HCT116 (cell line): ENCODE measurements at regions not wholly inside any gene's neighbourhood (a gene's known extent, or its start where the extent isn't known, plus 50 kb on each side); places are given as distances from the start of the nearest gene placed in this dataset.

Experiments
- ATAC-seq: fragments of 200-7000 bp; cut with Tn5 transposase; 2 replicates; pipeline ENCODE4 v1.9.1; 2020; ENCODE audit warnings: mild to moderate bottlenecking, moderate library complexity
- BruUV-seq: library from RNA; stranded (reverse); fragments of 400-500 nt; replicated peaks from 2 replicates; lab custom pipeline; 2021; lab: Mats Ljungman, UMichigan
- CTCF ChIA-PET: fragments of 300-600 bp; sonication (Branson Sonifier 250); formaldehyde crosslinking; loops from one replicate; lab custom pipeline; 2021; ENCODE audit warnings: antibody characterized with exemption; lab: Charles Lee
- POLR2A ChIA-PET: fragments of 300-600, 350-600 bp; sonication (Branson Sonifier 250); formaldehyde crosslinking; loops from one replicate; lab custom pipeline; 2021; ENCODE audit warnings: antibody characterized with exemption; lab: Charles Lee
- RAD21 ChIA-PET, 2 experiments: fragments of 300-600 bp; sonication (Branson Sonifier 250); formaldehyde crosslinking; loops; one replicate each; lab custom pipeline; 2023; ENCODE audit warnings: low total read pairs in 2 of 2; ENCODE audit not compliant: uncharacterized antibody in 2 of 2, unreplicated experiment in 2 of 2, low non-redundant PET in 1 of 2; lab: Charles Lee
- DNase-seq: peaks from one replicate; pipeline ENCODE4 v3.0.0-alpha.2; 2010; ENCODE audit warnings: low read depth, low spot score
- H2AFZ ChIP-seq: fragments of 200-600 bp; shearing (Covaris generic), sonication (generic); 2 replicates; pipeline ENCODE4 v1.6.1; 2017; ENCODE audit warnings: low read depth, mixed run types, mixed read lengths, antibody characterized with exemption, low read length; ENCODE audit not compliant: poor library complexity, severe bottlenecking
- H3K27ac ChIP-seq: 2 replicates; pipeline ENCODE4 v1.5.1; 2012; ENCODE audit warnings: low read depth, low read length
- H3K27me3 ChIP-seq: fragments of 200-600 bp; sonication (generic); 2 replicates; pipeline ENCODE4 v1.6.1; 2016; ENCODE audit warnings: mixed run types, low read length, mixed read lengths; ENCODE audit not compliant: insufficient read depth
- H3K36me3 ChIP-seq, 2 experiments: fragments of 200-500 bp in 1 of 2; fragments of 200-600 bp in 1 of 2; sonication (Bioruptor generic) in 1 of 2; sonication (generic) in 1 of 2; 2 replicates each; pipeline versions ENCODE4 v1.5.1 to v1.6.1; 2014 to 2016; ENCODE audit warnings: low read length in 2 of 2, inconsistent platforms in 1 of 2, mixed read lengths in 1 of 2, mixed run types in 1 of 2; ENCODE audit not compliant: insufficient read depth in 2 of 2, control insufficient read depth in 1 of 2
- H3K4me1 ChIP-seq, 2 experiments: fragments of 200-600 bp in 1 of 2; sonication (generic) in 1 of 2; 2 replicates each; pipeline versions ENCODE4 v1.5.1 to v1.6.1; 2012 to 2017; ENCODE audit warnings: low read length in 2 of 2, inconsistent platforms in 1 of 2, mild to moderate bottlenecking in 1 of 2, mixed read lengths in 1 of 2, mixed run types in 1 of 2, moderate library complexity in 1 of 2; ENCODE audit not compliant: insufficient read depth in 2 of 2, control insufficient read depth in 1 of 2
- H3K4me2 ChIP-seq: fragments of 200-600 bp; sonication (generic); 2 replicates; pipeline ENCODE4 v1.6.1; 2017; ENCODE audit warnings: mixed run types, low read length, mixed read lengths
- H3K4me3 ChIP-seq, 2 experiments: fragments of 200-600 bp in 1 of 2; sonication (generic) in 1 of 2; replicated peaks in 1 of 2; 2 replicates each; pipeline ENCODE4 v1.5.1; 2011 to 2016; ENCODE audit warnings: low read length in 2 of 2, control low read depth in 1 of 2, low read depth in 1 of 2, mild to moderate bottlenecking in 1 of 2, mixed read lengths in 1 of 2, mixed run types in 1 of 2
- H3K79me2 ChIP-seq: fragments of 200-600 bp; sonication (generic); 2 replicates; pipeline ENCODE4 v1.6.1; 2017; ENCODE audit warnings: mild to moderate bottlenecking, mixed run types, low read length, moderate library complexity, mixed read lengths; ENCODE audit not compliant: insufficient read depth
- H3K9ac ChIP-seq: fragments of 200-600 bp; sonication (generic); 2 replicates; pipeline ENCODE4 v1.6.1; 2016; ENCODE audit warnings: low read length, mixed read lengths
- H3K9me2 ChIP-seq: fragments of 200-600 bp; sonication (generic), shearing (Covaris generic); 2 replicates; pipeline ENCODE4 v1.6.1; 2017; ENCODE audit warnings: mixed run types, mild to moderate bottlenecking, moderate library complexity; ENCODE audit not compliant: insufficient read depth
- H3K9me3 ChIP-seq, 2 experiments: fragments of 200-500 bp in 1 of 2; fragments of 200-600 bp in 1 of 2; sonication (Bioruptor generic) in 1 of 2; sonication (generic) in 1 of 2; 2 replicates each; pipeline ENCODE4 v1.6.1; 2014 to 2017; ENCODE audit warnings: low read length in 2 of 2, mixed read lengths in 2 of 2, inconsistent platforms in 1 of 2, low read depth in 1 of 2, mild to moderate bottlenecking in 1 of 2, mixed run types in 1 of 2, moderate library complexity in 1 of 2; ENCODE audit not compliant: control insufficient read depth in 1 of 2, insufficient read depth in 1 of 2
- H4K20me1 ChIP-seq: fragments of 200-600 bp; sonication (generic), shearing (Covaris generic); 2 replicates; pipeline ENCODE4 v1.6.1; 2017; ENCODE audit warnings: mixed run types, mild to moderate bottlenecking, moderate library complexity; ENCODE audit not compliant: insufficient read depth
- ATF3 ChIP-seq: IDR thresholded peaks from 2 replicates; pipeline ENCODE4 v1.6.1; 2012
- CTCF ChIP-seq, 3 experiments: fragments of 200-600 bp in 1 of 3; sonication (generic) in 1 of 3; IDR thresholded peaks in 2 of 3; conservative IDR thresholded peaks in 1 of 3; 2 replicates each; pipeline ENCODE4 v1.5.1; 2012 to 2017; ENCODE audit warnings: low read depth in 2 of 3, low read length in 2 of 3, antibody characterized with exemption in 1 of 3, borderline replicate concordance in 1 of 3, control low read depth in 1 of 3, mild to moderate bottlenecking in 1 of 3, mixed read lengths in 1 of 3, mixed run types in 1 of 3, moderate library complexity in 1 of 3; ENCODE audit not compliant: insufficient read depth in 1 of 3
- EZH2 ChIP-seq: fragments of 200-600 bp; sonication (generic); IDR thresholded peaks from 2 replicates; pipeline ENCODE4 v1.6.1; 2017; ENCODE audit warnings: antibody characterized with exemption, mixed run types
- POLR2A ChIP-seq: IDR thresholded peaks from 2 replicates; pipeline ENCODE4 v1.7.0; 2011; ENCODE audit warnings: borderline replicate concordance; ENCODE audit not compliant: insufficient read depth, insufficient read length; ENCODE audit errors: extremely low read depth
- SIN3A ChIP-seq: IDR thresholded peaks from 2 replicates; pipeline ENCODE4 v1.6.1; 2012; ENCODE audit warnings: low read depth
- TCF7L2 ChIP-seq: IDR thresholded peaks from 2 replicates; pipeline ENCODE4 v1.7.0; 2011; ENCODE audit warnings: borderline replicate concordance, inconsistent platforms; ENCODE audit not compliant: insufficient read depth, insufficient read length; ENCODE audit errors: extremely low read depth
- intact Hi-C: fragments of 100-400 bp; cut with micrococcal nuclease; formaldehyde crosslinking; loops from 2 replicates; pipeline ENCODE4 v1.10.0; 2022

GRCh38 chr15:97838606-97839210 is 121.8 kb upstream of the ARRDC4 start:
- Histone ChIP-seq H4K20me1 (no peaks in the 10 kb centered on the region), H3K4me2 (no peak overlapping the region), H3K4me1 (no peaks in the 10 kb centered on the region), H3K4me3 (no peak overlapping the region), H3K9me2 (no peaks in the 10 kb centered on the region), H3K79me2 (no peaks in the 10 kb centered on the region), H3K27ac (no peak overlapping the region), H2AFZ (no peak overlapping the region), H3K27me3 (no peaks in the 10 kb centered on the region), H3K36me3 (no peaks in the 10 kb centered on the region), H3K9ac (no peak overlapping the region), H3K9me3 (no peaks in the 10 kb centered on the region)
- no TSS peak for BruUV-seq
- DNase-seq (no peak), ATAC-seq (no peak)
- no peak for TF ChIP-seq POLR2A
- intact Hi-C loops = loop anchor here (2.0 kb wide), 1 partner anchor 18 kb away; no protein-coding TSS in a partner anchor
- CTCF ChIA-PET = no interaction called here
- RAD21 ChIA-PET = no interaction called here
- POLR2A ChIA-PET = no interaction called here

GRCh38 chr15:97840501-97840900 is 120.0 kb upstream of the ARRDC4 start:
- Histone ChIP-seq H3K27ac (no peak overlapping the region), H3K36me3 (no peaks in the 10 kb centered on the region), H3K4me1 (no peaks in the 10 kb centered on the region), H4K20me1 (no peaks in the 10 kb centered on the region), H3K4me2 (no peak overlapping the region), H3K9ac (no peak overlapping the region), H2AFZ (no peak overlapping the region), H3K4me3 (no peak overlapping the region), H3K79me2 (no peaks in the 10 kb centered on the region), H3K27me3 (no peaks in the 10 kb centered on the region), H3K9me2 (no peaks in the 10 kb centered on the region), H3K9me3 (no peaks in the 10 kb centered on the region)
- ATAC-seq (no peak), DNase-seq (no peak)
- BruUV-seq = no TSS peak
- RAD21 ChIA-PET = no interaction called here
- CTCF ChIA-PET = no interaction called here
- intact Hi-C loops = no loop called here
- POLR2A ChIA-PET = no interaction called here
- TF ChIP-seq EZH2 (no peak), ATF3 (no peak), CTCF (IDR thresholded peaks at IDR 0.05 in 2 of 3, conservative IDR thresholded peaks at IDR 0.05 in 1 of 3; ENCODE audit: borderline replicate concordance in 1 of 3, insufficient read depth in 1 of 3, low read depth in 2 of 3, low read length in 2 of 3) (no peak), SIN3A (no peak), TCF7L2 (no peak)
